NCI-H446 treated with DMSO at 0.1 percent for 48 hours (cell line): ENCODE measurements at regions not wholly inside any gene's neighbourhood (a gene's known extent, or its start where the extent isn't known, plus 50 kb on each side); places are given as distances from the start of the nearest gene placed in this dataset.

Source experiments
- DNase-seq: peaks from one replicate; lab custom pipeline; 2025; lab: John Stamatoyannopoulos, UW

DNA sequence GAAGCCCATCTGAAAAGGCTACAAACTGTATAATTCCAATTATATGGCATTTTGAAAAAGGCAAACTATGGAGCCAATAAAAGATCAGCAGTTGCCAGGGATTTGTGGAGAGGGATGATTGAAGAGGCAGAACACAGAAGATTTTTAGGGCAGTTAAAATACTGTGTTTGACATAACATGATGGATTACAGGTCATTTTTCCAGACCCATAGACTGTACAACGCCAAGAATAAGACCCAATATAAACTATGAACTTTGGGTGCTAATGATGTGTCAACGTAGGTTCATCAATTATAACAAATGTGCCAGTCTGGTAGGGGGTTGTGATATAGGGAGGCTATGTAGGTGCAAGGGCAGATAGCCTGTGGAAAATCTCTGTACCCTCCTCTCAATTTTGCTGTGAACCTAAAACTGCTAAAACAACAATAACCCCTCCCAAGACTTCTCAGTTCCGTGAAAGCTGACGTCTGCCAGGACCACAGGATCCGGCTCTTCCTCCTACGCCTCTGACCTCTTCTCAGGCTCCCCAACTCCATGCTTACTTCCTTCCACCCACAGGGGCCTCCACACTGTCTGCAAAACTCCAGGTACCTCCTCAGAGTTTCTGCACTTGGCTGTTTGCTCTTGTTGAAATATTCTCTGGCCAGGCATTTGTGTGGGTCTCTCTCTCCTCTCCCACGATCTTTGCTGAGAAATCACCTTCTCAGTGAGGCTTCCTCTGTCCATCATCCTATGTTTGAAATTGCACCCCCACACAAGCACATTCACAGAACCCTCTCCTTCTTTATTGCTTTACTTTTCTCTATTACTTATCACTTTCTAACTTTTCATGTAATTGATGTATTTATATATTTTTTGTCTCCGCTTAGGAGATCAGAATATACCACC lies 131.4 kb downstream of the BBS10 start:
- DNase-seq: no peak

DNA sequence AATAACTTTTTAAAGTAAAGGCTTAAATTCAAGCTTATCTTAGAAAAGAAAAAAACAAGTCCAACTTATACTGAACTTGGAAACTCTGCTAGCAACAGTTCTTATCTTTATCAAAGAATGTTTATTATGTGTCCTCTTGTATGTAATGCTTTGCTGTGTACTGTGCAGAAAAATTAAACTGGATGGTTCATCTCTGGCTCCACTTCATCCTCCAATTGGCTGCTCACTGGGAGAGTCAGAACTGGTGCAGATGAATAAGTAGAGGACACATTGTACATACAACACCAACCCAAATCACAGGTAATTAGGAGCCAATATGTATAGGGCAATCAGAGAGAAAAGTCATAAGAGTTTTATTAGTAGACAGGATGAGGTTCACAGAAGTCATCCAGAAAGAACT lies 123.6 kb upstream of the NAP1L1 start:
- no peak for DNase-seq

DNA sequence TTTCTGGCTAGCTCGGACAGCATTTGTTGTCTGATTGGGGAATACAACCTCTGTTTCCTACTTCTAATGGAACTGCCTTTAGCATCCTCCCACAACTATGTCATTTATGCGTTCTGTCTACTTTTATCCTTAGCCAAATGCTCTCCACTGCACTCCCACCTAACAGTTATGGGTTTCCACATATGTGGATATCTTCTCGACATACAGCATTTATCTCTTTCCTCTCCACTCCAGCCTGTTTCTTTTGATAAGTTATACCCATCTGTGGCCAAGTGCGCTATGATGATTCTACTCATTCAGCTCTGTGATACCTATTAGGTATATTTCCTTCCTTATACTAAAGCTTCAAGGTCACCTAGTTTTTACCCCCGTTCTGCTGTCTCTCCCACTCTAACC lies 122.2 kb upstream of the NAP1L1 start:
- no peak for DNase-seq

DNA sequence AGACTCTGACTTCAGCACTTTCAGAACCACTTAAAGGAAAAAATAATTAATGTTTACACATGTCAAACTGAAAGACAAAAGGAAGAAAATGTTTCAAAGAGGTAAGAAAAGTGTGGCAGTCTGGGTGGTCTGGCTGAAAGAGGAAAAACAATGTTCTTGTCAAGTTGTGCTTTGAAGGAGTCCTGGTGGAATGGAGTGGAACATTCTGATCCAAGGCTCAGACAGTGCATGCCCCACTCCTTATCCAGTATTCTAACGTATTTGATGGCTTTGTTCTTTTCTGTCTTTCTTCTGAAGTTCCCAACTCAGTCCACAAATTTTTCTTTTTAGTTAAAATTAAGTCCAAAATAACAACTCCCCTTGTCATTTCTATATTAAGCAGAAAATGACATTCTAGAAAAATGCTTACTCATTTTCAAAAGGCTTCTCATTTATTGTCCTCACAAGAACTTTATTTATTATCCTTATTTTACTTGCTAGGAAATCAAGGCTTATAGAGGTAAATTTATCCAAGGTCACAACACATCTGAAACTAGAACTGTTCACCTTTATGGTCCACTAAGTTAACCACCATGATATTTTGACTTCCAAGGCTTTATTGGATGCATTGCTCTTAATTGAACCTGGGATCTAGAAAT lies 121.7 kb upstream of the NAP1L1 start:
- DNase-seq: no peak

DNA sequence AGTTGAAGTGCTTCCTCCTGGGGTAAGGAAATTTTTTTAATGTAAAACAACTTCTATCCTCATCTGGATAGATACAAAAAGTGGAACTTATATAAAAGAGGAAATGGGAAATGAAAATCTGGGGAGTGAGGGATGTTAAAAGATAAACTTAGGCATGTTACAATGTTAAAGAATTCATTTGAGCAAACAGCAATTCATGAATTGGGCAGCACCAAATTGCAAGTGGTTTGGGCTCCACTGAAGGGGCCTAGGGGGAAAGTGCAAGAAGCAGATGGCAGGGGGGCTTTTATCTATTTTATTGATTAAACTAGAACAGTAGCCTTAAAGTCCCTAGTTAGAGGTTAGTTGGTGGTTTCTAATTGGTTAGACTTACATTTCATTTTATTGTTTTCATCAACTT lies 118.1 kb upstream of the NAP1L1 start:
- no peak for DNase-seq

DNA sequence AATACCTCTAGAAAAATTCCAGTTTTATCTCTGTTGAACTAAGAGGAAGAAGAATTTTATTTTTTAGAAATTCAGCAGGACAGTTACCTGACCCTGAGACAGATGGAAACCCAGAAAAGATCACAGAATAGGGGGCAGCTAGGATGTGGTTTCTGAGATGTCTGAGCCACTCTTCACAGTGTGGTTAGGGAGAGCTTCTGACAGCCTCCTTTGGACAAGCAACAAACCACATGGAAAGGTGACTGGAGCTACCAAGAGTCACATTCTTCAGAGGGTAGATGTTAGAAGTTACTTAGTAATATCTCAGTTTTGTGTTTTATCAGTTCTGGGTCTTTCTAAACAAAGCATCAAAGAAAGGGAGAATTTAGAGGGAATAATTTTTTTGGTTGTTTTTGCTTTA lies 117.3 kb upstream of the NAP1L1 start:
- no peak for DNase-seq

DNA sequence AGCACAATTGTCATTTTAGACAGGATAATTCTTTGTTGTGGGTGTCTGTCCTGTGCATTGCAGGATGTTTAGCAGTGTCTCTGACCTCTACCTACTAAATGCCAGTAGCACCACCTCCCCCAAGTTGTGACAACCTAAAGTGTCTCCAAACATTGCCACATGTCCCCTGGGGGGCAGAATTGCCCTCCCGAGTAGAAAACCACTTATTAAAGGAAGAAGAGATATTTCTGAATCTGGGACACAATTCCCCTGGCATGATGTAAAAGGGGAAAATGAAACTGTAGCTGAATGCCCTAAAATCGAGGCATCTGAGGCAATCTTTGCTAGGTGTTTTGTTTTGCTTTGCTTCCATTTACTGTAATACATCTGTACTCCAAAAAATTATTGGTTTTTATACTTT lies 116.8 kb upstream of the NAP1L1 start:
- DNase-seq: no peak

DNA sequence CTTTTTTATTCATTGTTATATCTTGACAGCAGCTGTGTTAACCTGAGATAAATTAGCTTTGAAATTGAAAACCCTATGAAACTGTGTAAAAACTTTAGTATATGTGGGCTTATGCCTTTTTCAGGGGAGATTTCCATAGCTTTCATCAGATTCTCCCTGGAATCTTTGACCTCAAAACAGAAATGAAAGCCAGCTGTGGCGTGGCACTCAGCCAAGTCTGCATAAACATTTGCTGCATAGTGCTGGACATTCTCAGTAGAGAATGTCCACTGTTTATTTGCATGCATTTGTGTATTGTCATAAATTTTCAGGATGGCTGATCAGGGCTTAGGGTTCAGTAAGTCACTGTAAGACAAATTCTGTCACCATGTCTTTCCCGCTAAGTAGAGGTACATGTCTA lies 115.3 kb upstream of the NAP1L1 start:
- no peak for DNase-seq

DNA sequence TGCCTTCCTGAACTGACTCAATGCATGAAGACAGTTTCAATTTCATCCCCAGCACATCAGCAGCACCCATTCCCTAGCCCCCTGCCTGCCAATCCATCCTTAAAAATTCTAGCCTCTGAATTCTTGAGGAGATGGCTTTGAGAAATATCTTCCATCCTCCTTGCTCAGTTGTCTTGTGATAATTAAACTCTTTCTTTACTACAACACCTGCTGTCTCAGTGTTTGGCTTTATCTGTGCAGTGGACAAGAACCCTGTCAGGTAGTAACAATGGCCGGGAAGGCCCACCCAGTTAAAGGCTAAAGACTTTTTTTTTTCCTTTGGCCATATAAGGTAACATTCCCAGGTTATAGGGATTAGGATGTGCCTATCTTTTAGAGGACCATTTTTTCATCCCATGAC lies 114.4 kb upstream of the NAP1L1 start:
- no peak for DNase-seq

DNA sequence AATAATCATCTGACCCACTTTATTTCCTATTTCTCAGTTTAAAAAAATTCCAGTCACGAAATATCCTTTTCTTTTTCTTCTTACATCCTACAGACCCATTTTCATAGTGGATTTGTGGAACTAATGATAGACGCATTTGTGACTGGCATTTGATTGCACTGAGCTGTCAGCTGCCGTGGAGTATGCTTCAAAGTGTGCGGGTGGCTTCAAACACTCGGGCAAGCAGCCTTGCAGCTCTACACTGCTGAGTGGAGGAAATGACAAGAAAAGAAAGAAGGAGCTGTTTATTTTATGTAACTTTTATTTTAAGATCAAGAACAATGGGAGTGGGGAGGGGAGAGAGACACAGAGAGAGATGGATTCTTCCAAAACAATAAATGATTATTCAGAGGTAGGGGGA lies 112.8 kb upstream of the NAP1L1 start:
- DNase-seq: no peak

DNA sequence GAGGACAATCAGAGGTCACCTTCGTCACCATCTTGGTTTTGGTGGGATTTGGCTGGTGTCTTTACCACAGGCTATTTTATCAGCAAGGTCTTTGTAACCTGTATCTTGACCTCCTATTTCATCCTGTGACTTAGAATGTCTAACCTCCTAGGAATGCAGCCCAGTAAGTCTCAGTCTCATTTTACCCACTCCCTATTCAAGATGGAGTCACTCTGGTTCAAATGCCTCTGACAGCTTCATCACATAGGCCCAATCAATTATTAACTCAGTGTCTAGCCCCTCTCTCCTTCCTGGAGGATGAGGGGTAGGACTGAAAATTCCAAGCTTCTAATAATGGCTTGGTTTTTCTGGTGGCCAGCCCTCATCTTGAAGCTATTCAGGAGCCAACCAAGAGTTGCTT lies 111.4 kb upstream of the NAP1L1 start:
- no peak for DNase-seq

DNA sequence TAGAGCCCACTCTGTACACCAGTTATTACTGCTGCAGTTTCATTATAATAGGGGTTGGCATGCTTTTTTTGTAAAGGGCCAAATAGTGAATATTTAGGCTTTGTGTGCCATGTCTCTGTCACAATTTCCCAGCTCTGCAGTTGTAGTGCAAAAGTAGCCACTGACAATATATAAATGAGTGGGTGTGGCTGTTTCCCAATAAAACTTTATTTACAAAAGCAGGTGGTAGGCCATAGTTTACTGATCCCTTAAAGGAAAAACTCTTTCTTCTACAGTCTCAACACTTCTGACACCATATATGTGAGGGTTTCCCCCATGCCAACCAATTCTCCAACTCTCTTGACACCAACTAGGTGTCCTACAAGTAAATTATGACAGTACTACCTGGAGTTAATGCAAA lies 110.2 kb upstream of the NAP1L1 start:
- DNase-seq: no peak

DNA sequence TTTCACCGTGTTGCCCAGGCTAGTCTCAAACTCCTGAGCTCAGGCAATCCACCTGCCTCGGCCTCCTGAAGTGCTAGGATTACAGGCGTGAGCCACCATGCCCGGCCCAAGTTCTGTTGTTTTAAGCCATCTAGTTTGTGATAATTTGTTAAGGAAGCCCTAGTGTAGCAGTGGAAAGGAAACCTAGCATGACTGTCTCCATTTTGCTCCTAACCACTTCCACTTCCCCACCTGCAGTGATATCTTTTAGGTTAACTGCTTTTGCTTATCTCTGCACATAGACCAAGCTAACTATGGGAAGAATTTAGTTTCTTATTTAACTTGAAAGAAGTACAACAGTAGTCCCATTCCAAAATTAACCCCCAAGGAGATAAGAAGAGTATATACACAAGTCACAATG lies 109.5 kb upstream of the NAP1L1 start:
- no peak for DNase-seq

DNA sequence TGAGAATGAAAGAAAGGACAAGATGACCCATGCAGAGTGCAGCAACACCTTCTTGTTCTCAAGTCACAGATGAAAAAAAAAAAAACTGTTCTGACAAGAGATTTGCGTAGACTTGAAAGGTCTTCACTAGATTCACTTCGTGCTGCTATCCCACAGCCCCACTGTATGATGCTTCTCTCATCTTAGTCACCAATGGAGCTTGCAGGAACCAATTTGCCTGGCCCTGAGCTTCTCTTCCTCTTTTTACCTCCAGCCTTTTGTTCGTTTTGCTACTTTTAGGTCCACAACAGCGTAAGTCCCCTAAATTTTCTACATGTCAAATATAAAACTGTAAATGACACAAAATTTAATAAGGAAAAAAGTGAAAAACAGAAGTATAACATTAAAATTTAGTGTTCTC lies 107.9 kb upstream of the NAP1L1 start:
- no peak for DNase-seq

DNA sequence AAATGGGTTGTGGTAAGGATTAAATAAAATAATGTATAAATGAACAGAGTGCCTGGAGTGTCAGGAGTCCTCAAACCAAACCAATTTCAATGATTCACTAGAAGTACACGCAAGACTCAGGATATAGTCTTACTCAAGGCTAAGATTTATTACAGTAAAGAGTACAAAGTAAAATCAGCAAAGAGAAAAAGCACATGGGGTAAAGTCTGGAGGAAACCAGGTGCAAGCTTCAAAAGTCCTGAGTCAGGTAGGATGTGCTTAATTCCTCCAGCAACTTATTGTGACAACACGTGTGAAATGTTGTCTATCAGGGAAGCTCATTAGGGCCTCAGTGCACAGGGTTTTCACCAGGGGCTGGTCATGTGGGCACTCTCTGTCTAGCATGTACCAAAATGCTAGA lies 105.8 kb upstream of the NAP1L1 start:
- DNase-seq: no peak

DNA sequence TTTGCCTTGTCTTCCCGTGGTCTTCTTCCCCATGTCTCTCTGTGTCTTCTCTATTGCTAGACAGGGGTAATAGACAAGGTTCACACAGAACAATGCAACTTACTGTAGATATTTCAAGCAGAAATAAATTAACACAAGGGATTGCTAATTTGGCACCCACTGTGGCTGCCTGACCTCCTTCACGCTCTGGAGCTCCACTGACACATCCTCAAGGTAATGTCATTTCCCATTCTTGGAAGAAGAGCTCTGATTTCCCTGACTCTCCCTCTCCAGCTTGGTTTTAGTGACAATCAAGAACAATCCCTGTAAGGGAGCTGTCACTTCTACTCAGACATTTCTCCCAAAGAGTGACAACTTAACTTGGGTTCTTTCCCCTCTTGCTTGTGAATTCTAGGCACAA lies 105.4 kb upstream of the NAP1L1 start:
- DNase-seq: no peak

DNA sequence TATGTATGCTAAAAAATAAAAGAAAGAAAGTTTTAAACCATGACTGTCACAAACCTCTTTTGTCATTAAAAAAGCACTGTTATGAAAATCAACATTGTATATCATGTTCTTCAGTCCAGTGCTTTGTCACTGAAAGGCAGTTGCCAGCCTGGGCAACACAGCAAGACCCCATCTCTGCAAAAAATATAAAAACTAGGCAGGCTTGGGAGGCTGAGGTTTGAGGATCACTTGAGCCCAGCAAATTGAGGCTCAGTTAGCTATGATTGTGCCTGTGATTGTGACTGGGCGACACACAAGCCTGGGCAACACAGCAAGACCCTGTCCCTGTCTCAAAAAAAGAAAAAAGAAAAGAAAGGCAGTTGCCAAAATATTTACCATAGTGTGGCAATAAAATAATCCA lies 102.7 kb upstream of the NAP1L1 start:
- no peak for DNase-seq

DNA sequence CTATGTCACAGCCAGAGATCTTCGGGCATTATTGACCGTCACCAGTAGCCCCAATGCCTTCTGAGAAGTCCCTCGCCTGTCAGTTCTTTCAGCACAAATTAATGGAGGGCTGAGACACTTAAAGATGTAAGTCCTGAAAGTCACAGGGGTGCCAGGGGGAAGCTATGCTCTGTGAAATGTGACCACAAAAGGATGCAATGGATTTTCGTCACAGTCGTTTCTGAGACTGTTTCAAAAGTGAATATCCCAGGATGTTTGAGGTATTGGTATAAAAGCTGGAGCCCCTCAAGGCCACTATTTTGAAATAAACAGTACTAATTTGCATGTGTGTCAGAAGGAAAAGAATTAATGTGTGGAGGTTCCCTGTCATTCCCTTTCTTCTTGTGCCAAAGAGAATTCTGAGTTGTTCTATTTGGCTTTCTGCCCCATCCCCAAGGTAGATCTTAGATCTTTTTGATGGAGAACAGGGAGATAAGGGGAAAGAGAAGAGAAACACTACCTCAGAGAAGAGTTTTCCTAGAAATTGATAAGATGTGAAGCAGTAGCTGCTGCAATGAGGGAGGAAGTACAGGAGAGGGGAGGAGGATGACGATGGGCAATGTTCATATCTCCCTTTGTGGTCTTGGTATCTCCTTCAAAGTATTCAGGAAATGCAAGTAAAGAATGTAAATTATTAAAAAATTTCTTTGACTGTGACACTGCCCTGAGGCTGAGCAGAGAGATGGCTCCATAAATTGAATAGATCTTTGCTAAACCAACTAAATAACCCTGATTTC lies 101.8 kb upstream of the NAP1L1 start:
- DNase-seq: no peak

DNA sequence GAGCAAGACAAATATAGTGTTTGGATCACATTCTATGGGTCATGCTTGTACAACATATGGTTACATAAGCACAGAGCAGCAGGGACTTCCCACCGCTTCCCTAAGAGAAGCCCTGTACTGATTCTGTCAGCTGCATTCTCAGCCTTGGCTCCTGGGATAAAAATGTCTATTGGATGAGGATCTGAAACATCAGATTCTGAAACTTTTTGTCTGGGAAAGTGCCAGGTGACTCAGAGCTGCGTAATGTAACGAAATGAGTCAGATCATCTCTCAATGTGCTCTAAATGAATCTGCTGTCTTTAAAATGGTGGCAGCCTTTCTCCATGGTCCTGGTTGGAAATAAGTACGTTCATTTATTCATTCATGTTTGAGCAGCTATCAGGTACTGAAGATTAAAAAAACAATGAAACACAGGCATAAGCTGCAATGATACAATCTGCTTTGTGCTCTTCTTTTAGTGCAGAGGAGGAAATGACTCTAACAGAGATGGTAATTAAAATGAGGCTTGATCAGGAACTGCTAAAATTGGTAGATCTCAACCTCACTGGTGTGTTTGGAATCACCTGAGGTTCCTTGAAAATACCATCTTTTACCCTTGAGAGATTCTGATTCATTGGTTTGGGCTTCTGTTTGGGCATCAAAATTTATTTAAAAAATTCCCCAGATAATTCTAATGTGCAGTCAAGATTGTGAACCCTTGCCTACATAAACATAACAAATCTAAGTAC lies 99.1 kb upstream of the NAP1L1 start:
- DNase-seq: peak; percentile 66

DNA sequence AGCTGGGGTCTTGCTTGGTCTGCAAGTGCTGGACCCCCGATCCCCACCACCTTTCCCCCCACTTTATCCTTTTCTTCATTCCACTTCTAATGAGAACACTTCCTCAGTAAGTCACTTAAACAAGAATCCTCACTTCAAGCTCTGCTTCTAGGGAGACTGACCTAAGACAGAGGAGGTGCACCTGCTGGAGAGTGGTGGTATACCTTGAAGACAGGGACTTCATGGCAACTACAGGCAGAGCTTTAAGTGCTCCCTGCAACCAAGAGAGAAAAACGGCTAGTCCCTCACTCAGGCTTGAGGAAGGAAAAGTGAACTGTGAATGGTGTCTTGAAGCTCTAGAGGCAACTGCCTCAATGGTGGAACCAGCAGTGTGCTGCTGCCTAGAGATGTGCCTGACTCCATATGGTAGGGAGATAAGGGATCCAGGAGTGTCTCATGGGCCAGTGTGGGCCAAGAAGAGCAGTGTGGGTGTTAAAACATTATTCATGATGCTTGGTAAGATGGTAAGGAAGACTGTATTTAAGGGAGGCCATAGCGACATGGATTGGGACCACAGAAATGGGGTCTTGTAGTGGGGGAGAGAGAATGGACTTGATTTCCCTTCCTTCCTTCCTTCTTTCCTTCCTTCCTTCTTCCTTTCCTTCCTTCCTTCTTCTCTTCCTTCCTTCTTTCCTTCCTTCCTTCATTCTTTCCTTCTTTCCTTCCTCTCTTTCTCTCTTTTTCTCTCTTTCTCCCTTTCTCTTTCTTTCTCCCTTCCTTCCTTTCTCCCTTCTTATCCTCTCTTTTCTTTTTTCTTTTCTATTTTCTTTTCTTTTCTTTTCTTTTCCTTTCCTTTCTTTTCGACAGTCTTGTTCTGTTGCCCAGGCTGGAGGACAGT lies 96.2 kb upstream of the NAP1L1 start:
- DNase-seq: no peak

DNA sequence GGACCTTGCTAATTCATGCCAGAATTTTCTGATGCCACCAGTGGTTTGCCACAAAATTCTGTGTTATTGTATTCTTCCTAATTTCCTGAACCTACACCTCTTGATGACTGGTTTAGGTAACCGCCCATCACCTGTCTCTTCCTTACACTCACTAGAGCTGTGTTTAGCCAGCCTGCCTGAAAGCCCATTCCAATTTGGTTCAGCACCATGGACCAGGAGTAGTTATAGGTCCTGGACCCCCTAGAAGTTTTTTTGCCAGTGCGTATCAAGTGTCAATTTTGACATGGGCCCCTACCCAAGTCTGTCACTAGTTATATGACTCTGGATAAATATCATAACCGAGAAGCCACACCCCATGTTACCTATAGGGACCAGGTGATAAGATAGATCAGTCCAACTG lies 94.0 kb upstream of the NAP1L1 start:
- DNase-seq: no peak
